ENCODE measurements at regions not wholly inside any gene's neighbourhood (a gene's known extent, or its start where the extent isn't known, plus 50 kb on each side); places are given as distances from the start of the nearest gene placed in this dataset.
"Not testable (repeated sequence)": the region's sequence is repeated elsewhere in the genome, so short reads cannot be mapped to it uniquely, and the experiment has no call there.

DNA sequence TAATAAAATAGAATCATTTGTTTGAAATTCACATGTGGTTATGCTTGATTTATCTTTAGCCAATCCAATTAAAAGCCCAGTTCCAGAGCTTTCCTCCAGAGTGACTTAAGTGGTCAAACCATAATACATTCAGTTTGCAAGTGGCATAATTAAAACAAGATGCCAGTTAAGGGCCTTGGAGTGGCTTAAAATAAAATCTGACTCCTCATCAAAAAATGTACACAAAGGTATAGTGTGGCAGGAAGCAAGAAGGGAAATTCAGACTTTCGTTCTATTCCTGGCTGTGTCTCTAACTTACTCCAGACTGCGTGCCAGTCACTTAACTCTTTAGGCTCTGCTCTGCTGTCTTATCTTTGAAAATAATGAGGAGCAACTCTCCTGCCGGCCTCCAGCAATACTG lies 215.9 kb upstream of the PRNP start:
- no peak overlapping the region for H3K9ac ChIP-seq (ENCODE audit: low read depth, low read length)

DNA sequence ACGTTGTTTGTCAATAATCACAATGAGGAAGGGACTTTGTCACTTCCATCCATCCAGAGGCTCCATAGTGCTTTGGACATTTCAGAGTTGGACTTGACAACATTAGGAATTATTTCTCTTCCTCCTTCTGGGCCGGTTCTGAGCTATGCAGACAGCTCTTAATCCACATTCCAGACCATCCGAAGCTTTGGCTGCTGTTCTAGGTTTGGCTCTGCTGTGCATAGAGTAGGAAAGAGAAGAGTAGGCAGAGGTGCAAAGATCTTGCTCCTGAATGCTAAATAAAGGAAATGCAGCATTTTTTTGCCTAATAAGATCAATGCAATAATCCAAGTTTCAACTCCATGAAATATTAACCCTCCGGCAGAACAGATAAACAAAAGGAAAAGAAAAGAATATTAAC lies 216.3 kb upstream of the PRNP start:
- Histone ChIP-seq H3K36me3 (ENCODE audit: control insufficient read depth, insufficient read depth, low read length) (no peaks in the 10 kb centered on the region), H3K9me3 (ENCODE audit: control insufficient read depth, insufficient read depth, low read length) (no peaks in the 10 kb centered on the region), H3K27me3 (ENCODE audit: control insufficient read depth, insufficient read depth, low read length) (no peaks in the 10 kb centered on the region), H3K27ac (ENCODE audit: low read depth, low read length) (no peak overlapping the region), H3K4me1 (ENCODE audit: control insufficient read depth, insufficient read depth, low read length) (no peaks in the 10 kb centered on the region), H3K9ac (ENCODE audit: low read depth, low read length) (no peak overlapping the region), H3K4me3 (ENCODE audit: low read depth, low read length) (no peak overlapping the region)

More for the DNA sequence above, 215.9 kb upstream of the PRNP start:
- Histone ChIP-seq H3K4me1 (ENCODE audit: control insufficient read depth, insufficient read depth, low read length) (no peaks in the 10 kb centered on the region), H3K4me3 (ENCODE audit: low read depth, low read length) (no peak overlapping the region), H3K36me3 (ENCODE audit: control insufficient read depth, insufficient read depth, low read length) (no peaks in the 10 kb centered on the region), H3K9me3 (ENCODE audit: control insufficient read depth, insufficient read depth, low read length) (no peaks in the 10 kb centered on the region), H3K27ac (ENCODE audit: low read depth, low read length) (no peak overlapping the region), H3K27me3 (ENCODE audit: control insufficient read depth, insufficient read depth, low read length) (no peaks in the 10 kb centered on the region)

DNA sequence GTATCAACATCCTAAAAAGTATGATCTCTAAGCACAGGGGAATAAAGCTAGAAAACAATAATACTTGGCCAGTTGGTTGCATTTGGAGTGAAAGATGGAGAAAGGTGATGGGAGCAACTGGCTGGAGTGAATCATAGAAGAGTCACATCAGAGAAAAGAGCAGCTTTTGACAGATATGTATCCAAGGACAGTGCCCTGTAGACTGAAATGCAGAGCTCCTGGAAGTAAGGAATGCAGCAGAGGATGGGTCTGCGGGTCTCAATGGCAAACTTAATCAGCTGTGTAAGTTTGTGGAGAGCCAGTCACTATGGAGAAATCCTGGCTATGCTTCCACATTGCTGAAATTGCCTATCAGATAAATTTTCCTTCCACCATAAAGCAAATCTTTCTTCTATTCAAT lies 218.1 kb upstream of the PRNP start:
- Histone ChIP-seq H3K36me3 (ENCODE audit: control insufficient read depth, insufficient read depth, low read length) (no peaks in the 10 kb centered on the region), H3K4me1 (ENCODE audit: control insufficient read depth, insufficient read depth, low read length) (no peaks in the 10 kb centered on the region), H3K4me3 (ENCODE audit: low read depth, low read length) (no peak overlapping the region), H3K27ac (ENCODE audit: low read depth, low read length) (no peak overlapping the region), H3K9ac (ENCODE audit: low read depth, low read length) (no peak overlapping the region), H3K9me3 (ENCODE audit: control insufficient read depth, insufficient read depth, low read length) (no peaks in the 10 kb centered on the region), H3K27me3 (ENCODE audit: control insufficient read depth, insufficient read depth, low read length) (no peaks in the 10 kb centered on the region)

DNA sequence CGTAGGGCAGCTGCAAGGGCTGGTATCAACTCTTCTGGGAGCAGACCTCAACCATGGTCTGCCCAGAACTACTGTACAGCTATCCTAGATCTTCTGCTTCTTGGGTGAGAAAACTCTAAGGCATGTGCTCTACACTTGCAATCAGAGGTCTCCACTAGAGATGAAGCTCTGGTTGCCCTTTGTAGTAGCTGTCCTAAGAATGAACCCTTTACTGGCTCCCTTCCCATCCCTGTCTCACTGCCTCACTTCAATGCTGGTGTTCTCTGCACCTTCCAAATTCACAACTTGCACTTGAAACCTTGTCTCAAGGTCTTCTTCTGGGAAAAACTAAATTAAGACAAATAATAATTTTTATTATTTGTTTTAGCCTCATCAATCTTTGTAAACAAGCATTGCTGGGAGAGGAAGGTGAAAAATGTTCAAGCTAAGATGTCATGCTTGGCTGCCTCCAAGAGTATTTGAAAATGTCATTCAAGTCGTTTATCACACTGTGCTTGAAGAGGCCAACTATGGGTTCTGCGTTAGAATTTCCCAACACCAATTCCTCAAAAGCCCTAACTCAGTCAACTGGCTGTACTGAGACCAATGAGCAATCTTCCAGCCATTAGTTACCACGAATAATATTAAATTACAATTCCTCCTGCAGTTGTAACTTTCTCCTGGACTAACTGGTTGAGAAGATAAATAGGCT lies 216.9 kb upstream of the ADRA1D start:
- Histone ChIP-seq H3K9me3 (ENCODE audit: control insufficient read depth, insufficient read depth, low read length) (no peaks in the 10 kb centered on the region), H3K9ac (ENCODE audit: low read depth, low read length) (no peak overlapping the region), H3K27ac (ENCODE audit: low read depth, low read length) (no peak overlapping the region), H3K4me1 (ENCODE audit: control insufficient read depth, insufficient read depth, low read length) (no peaks in the 10 kb centered on the region), H3K4me3 (ENCODE audit: low read depth, low read length) (no peak overlapping the region), H3K36me3 (ENCODE audit: control insufficient read depth, insufficient read depth, low read length) (no peaks in the 10 kb centered on the region), H3K27me3 (ENCODE audit: control insufficient read depth, insufficient read depth, low read length) (no peaks in the 10 kb centered on the region)

DNA sequence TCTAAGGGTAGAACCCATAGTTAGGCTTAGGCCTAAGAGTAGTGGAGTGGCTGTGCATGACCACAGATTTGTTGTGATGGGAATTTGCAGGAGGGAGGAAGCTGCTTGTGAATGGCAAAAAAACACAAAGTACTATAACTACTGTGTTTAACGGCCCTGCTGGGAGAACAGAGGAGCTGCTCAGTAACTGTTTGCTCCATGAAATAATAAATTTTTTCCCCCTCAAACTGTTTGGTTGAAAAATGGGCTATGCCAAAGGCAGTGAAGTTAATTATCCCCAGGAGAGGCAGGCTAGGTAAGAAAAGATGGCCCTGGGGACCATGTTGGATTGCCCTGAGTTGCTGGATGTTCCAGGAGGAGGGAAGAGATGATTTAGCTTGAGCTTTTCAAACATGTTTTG lies 216.1 kb upstream of the ADRA1D start:
- Histone ChIP-seq H3K4me1 (ENCODE audit: control insufficient read depth, insufficient read depth, low read length) (no peaks in the 10 kb centered on the region), H3K4me3 (ENCODE audit: low read depth, low read length) (no peak overlapping the region), H3K36me3 (ENCODE audit: control insufficient read depth, insufficient read depth, low read length) (no peaks in the 10 kb centered on the region), H3K27me3 (ENCODE audit: control insufficient read depth, insufficient read depth, low read length) (no peaks in the 10 kb centered on the region), H3K9ac (ENCODE audit: low read depth, low read length) (no peak overlapping the region), H3K27ac (ENCODE audit: low read depth, low read length) (no peak overlapping the region), H3K9me3 (ENCODE audit: control insufficient read depth, insufficient read depth, low read length) (no peaks in the 10 kb centered on the region)

DNA sequence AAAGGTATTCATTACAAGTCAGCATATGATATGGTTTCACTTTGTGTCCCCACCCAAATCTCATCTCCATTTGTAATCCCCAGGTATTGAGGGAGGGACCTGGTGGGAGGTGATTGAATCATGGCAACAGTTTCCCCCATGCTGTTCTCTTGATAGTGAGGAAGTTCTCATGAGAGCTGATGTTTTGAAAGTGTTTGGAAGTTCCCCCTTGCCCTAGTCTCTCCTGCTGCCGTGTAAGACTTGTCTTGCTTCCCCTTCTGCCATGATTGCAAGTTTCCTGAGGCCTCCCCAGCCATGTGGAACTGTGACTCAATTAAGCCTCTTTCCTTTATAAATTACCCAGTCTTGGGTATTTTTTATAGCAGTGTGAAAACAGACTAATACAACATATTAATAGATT lies 213.7 kb upstream of the ADRA1D start:
- H3K27me3 ChIP-seq (ENCODE audit: control insufficient read depth, insufficient read depth, low read length); H3K27ac ChIP-seq (ENCODE audit: low read depth, low read length); H3K9me3 ChIP-seq (ENCODE audit: control insufficient read depth, insufficient read depth, low read length); H3K36me3 ChIP-seq (ENCODE audit: control insufficient read depth, insufficient read depth, low read length); H3K4me3 ChIP-seq (ENCODE audit: low read depth, low read length); H3K9ac ChIP-seq (ENCODE audit: low read depth, low read length): not testable (repeated sequence)
- H3K4me1 ChIP-seq (ENCODE audit: control insufficient read depth, insufficient read depth, low read length) = peaks cover 12% of the 10 kb centered on the region; the same call in 1 of the 2 replicates

DNA sequence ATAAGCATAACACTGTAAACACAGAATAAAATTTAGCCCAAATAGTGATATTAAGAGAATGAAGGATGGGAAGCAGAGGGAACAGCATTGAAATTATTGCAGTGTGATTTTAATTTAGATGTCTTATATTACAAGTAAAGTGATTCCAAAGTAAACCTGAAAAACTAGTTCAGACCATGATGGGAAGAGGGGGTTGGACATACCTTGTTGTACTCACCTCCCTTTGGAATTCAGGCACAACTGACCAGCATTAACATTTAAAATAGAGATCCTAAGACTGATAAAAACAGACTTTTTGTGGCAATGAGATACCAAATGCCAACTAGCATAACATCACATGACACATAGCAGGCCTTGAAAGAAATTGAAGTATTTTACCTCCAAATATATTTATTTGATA lies 210.0 kb upstream of the ADRA1D start:
- H3K36me3 ChIP-seq (ENCODE audit: control insufficient read depth, insufficient read depth, low read length) = no peaks in the 10 kb centered on the region
- no peak overlapping the region for H3K27ac ChIP-seq (ENCODE audit: low read depth, low read length)
- peaks cover 17% of the 10 kb centered on the region; the same call in 1 of the 2 replicates for H3K4me1 ChIP-seq (ENCODE audit: control insufficient read depth, insufficient read depth, low read length)
- H3K9ac ChIP-seq (ENCODE audit: low read depth, low read length) = no peak overlapping the region
- H3K9me3 ChIP-seq (ENCODE audit: control insufficient read depth, insufficient read depth, low read length) = no peaks in the 10 kb centered on the region
- H3K4me3 ChIP-seq (ENCODE audit: low read depth, low read length) = no peak overlapping the region
- no peaks in the 10 kb centered on the region for H3K27me3 ChIP-seq (ENCODE audit: control insufficient read depth, insufficient read depth, low read length)

DNA sequence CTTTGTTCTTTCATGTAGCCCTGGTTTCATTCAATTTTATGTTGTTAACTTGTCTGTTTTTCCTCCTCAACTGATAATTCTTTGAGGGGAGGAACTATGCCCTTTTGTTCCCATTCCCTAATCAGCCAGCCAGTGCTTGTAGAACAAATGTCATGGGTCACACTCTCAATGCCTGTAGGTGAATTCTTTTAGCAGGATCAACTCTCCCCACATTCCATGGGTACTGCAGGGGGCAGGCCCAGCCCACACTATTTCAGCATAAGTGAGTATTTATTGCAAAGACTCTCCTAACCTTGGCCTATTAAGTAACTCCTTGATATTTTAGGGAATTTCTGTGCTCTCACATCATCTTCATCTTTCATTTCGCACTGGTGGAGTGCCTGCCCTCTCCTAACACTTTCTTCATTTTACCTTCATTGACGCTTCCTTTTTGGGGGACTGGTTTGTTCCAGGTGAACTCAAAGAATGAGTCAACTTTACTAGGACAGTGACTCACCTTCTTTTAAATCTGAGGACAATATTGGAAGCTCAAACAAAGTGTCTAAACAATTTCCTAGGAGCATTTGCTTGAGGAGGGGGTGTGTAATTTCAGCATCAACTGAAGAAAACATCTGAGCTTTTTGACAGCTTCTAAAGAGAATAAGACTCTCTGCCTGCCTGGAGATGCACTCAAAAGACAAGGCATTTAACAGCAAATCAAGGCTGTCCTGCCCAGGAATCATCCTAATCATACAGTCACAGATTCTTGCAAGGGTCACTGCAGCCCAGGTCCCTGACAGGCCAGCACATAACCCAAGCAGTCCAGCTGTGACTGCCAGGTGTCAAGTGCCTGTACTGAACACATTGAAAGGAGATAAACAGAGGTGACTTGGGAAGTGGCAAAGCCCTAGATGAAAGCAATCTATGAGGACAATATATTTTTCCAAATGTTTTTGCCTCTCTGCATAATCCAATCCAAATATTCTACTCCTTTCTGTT lies 208.8 kb upstream of the ADRA1D start:
- Histone ChIP-seq H3K27me3 (ENCODE audit: control insufficient read depth, insufficient read depth, low read length) (no peaks in the 10 kb centered on the region), H3K27ac (ENCODE audit: low read depth, low read length) (peak overlapping the region; percentile 44), H3K4me1 (ENCODE audit: control insufficient read depth, insufficient read depth, low read length) (peaks cover 17% of the 10 kb centered on the region; the same call in 1 of the 2 replicates), H3K9ac (ENCODE audit: low read depth, low read length) (no peak overlapping the region), H3K36me3 (ENCODE audit: control insufficient read depth, insufficient read depth, low read length) (no peaks in the 10 kb centered on the region), H3K4me3 (ENCODE audit: low read depth, low read length) (no peak overlapping the region), H3K9me3 (ENCODE audit: control insufficient read depth, insufficient read depth, low read length) (no peaks in the 10 kb centered on the region)

DNA sequence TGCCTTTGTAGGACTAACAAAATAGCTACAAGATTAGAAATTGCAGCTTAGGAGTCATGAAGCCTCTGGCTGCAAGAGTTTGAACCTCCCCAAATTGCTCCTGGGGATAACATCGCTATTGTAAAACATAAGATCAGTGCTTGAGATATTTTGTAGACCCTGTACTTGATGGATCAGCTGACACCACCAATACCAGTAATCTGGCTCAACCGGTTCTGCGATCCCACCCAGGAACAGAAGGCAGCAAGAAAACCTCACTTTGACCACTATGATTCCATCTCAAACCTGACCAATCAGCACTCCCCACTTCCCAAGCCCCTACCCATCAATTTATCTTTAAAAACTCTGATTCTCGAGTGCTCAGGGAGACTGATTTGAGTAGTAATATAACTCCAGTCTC lies 206.9 kb upstream of the ADRA1D start:
- Histone ChIP-seq H3K27me3 (ENCODE audit: control insufficient read depth, insufficient read depth, low read length) (no peaks in the 10 kb centered on the region), H3K9me3 (ENCODE audit: control insufficient read depth, insufficient read depth, low read length) (no peaks in the 10 kb centered on the region), H3K9ac (ENCODE audit: low read depth, low read length) (no peak overlapping the region), H3K4me3 (ENCODE audit: low read depth, low read length) (no peak overlapping the region), H3K36me3 (ENCODE audit: control insufficient read depth, insufficient read depth, low read length) (no peaks in the 10 kb centered on the region), H3K4me1 (ENCODE audit: control insufficient read depth, insufficient read depth, low read length) (peaks cover 17% of the 10 kb centered on the region; the same call in 1 of the 2 replicates), H3K27ac (ENCODE audit: low read depth, low read length) (no peak overlapping the region)

DNA sequence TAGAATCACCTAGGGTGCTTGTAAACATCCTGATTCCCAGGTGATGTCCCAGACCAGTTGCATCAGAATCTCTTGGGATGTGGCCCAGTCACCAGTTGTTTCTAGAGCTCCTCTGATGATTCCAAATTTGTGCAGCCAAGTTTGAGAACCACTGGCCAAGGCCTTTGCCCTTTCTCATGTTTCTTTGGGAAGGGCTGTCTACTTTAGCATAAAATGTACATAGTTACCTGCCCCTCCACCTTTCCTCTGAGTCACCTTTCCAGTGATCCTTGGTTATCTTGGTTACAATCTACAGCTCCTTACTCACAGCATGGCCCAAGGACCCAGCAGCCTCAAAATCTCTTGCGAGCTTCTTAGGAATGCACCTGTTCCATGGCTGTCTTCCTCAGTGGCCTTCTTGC lies 206.2 kb upstream of the ADRA1D start:
- Histone ChIP-seq H3K4me3 (ENCODE audit: low read depth, low read length) (no peak overlapping the region), H3K4me1 (ENCODE audit: control insufficient read depth, insufficient read depth, low read length) (peaks cover 17% of the 10 kb centered on the region; the same call in 1 of the 2 replicates), H3K36me3 (ENCODE audit: control insufficient read depth, insufficient read depth, low read length) (no peaks in the 10 kb centered on the region), H3K9ac (ENCODE audit: low read depth, low read length) (no peak overlapping the region), H3K9me3 (ENCODE audit: control insufficient read depth, insufficient read depth, low read length) (no peaks in the 10 kb centered on the region), H3K27me3 (ENCODE audit: control insufficient read depth, insufficient read depth, low read length) (no peaks in the 10 kb centered on the region), H3K27ac (ENCODE audit: low read depth, low read length) (no peak overlapping the region)

DNA sequence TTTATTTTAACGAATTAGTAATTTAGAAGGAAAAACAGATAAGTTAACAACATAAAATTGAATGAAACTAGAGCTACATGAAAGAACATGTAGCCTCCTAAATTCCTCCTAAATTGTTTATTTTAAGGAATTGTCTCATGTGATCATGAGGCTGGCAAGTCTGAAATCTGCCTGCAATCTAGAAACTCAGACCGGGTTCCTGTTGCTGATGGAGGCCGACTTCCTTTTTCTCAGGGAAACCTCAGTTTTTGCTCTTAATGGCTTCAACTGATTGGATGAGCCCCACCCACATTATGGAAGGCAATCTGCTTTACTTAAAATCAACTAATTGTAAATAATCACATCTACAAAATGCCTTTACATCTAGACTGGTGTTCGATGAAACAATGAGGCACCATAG lies 205.0 kb upstream of the ADRA1D start:
- Histone ChIP-seq H3K9ac (ENCODE audit: low read depth, low read length) (no peak overlapping the region), H3K36me3 (ENCODE audit: control insufficient read depth, insufficient read depth, low read length) (no peaks in the 10 kb centered on the region), H3K4me1 (ENCODE audit: control insufficient read depth, insufficient read depth, low read length) (peaks cover 10% of the 10 kb centered on the region; the same call in 1 of the 2 replicates), H3K27me3 (ENCODE audit: control insufficient read depth, insufficient read depth, low read length) (no peaks in the 10 kb centered on the region), H3K27ac (ENCODE audit: low read depth, low read length) (no peak overlapping the region), H3K4me3 (ENCODE audit: low read depth, low read length) (no peak overlapping the region), H3K9me3 (ENCODE audit: control insufficient read depth, insufficient read depth, low read length) (no peaks in the 10 kb centered on the region)
